OCI-LY7 (cell line): ENCODE measurements at regions not wholly inside any gene's neighbourhood (a gene's known extent, or its start where the extent isn't known, plus 50 kb on each side); places are given as distances from the start of the nearest gene placed in this dataset.

Experiments used
- BruUV-seq: library from RNA; stranded (reverse); fragments of 400-500 nt; replicated peaks from 2 replicates; lab custom pipeline; 2021; lab: Mats Ljungman, UMichigan
- CTCF ChIA-PET: fragments of 300-600 bp; sonication (Branson Sonifier 250); formaldehyde crosslinking; loops from one replicate; lab custom pipeline; 2022; ENCODE audit warnings: antibody characterized with exemption; ENCODE audit not compliant: unreplicated experiment; lab: Charles Lee
- POLR2A ChIA-PET: fragments of 300-600 bp; sonication (Branson Sonifier 250); formaldehyde crosslinking; loops from one replicate; lab custom pipeline; 2022; ENCODE audit warnings: antibody characterized with exemption; lab: Charles Lee
- DNase-seq: peaks from one replicate; pipeline ENCODE4 v3.0.0-alpha.2; 2015; ENCODE audit warnings: low spot score
- H2AFZ ChIP-seq: fragments of 200-600 bp; sonication (generic), shearing (Covaris generic); 2 replicates; pipeline ENCODE4 v1.6.1; 2014; ENCODE audit warnings: mild to moderate bottlenecking, antibody characterized with exemption, low read length, moderate library complexity
- H3K27ac ChIP-seq: fragments of 200-600 bp; sonication (generic); 2 replicates; pipeline ENCODE4 v1.5.1; 2014; ENCODE audit warnings: mixed run types, low read depth, mild to moderate bottlenecking, moderate library complexity, low read length, inconsistent platforms; ENCODE audit not compliant: poor library complexity, severe bottlenecking
- H3K36me3 ChIP-seq: fragments of 200-600 bp; sonication (generic); 2 replicates; pipeline ENCODE4 v1.6.1; 2014; ENCODE audit warnings: mild to moderate bottlenecking, antibody characterized with exemption, low read length, moderate library complexity, mixed read lengths; ENCODE audit not compliant: insufficient read depth
- H3K4me1 ChIP-seq: fragments of 200-600 bp; sonication (generic); 2 replicates; pipeline ENCODE4 v1.5.1; 2014; ENCODE audit warnings: mild to moderate bottlenecking, low read length; ENCODE audit not compliant: insufficient read depth, poor library complexity, severe bottlenecking
- H3K4me2 ChIP-seq: fragments of 200-600 bp; sonication (generic); 2 replicates; pipeline ENCODE4 v1.6.1; 2014; ENCODE audit warnings: mild to moderate bottlenecking, low read length
- H3K4me3 ChIP-seq: fragments of 200-600 bp; sonication (generic); 2 replicates; pipeline ENCODE4 v1.5.1; 2014; ENCODE audit warnings: mild to moderate bottlenecking, low read depth, low read length; ENCODE audit not compliant: poor library complexity, severe bottlenecking
- H3K79me2 ChIP-seq: fragments of 200-600 bp; sonication (generic); 2 replicates; pipeline ENCODE4 v1.6.1; 2016; ENCODE audit warnings: low read depth, mild to moderate bottlenecking, low read length, moderate library complexity, mixed read lengths; ENCODE audit not compliant: insufficient read depth
- H3K9me2 ChIP-seq: fragments of 200-600 bp; sonication (generic); 2 replicates; pipeline ENCODE4 v1.6.1; 2016; ENCODE audit warnings: mild to moderate bottlenecking, low read length, mixed read lengths; ENCODE audit not compliant: insufficient read depth
- H3K9me3 ChIP-seq: fragments of 200-600 bp; sonication (generic); 2 replicates; pipeline ENCODE4 v1.6.1; 2014; ENCODE audit warnings: mild to moderate bottlenecking, mixed run types, low read length, mixed read lengths
- H4K20me1 ChIP-seq: fragments of 200-600 bp; sonication (generic); 2 replicates; pipeline ENCODE4 v1.6.1; 2014; ENCODE audit warnings: mild to moderate bottlenecking, antibody characterized with exemption, low read length, moderate library complexity, mixed read lengths; ENCODE audit not compliant: insufficient read depth
- CTCF ChIP-seq: fragments of 200-600 bp; sonication (generic); conservative IDR thresholded peaks from 2 replicates; pipeline ENCODE4 v1.5.1; 2014; ENCODE audit warnings: mild to moderate bottlenecking, antibody characterized with exemption, low read length, moderate library complexity, mixed read lengths
- EZH2phosphoT487 ChIP-seq: fragments of 200-600 bp; sonication (generic); IDR thresholded peaks from 2 replicates; pipeline ENCODE4 v1.6.1; 2018; ENCODE audit warnings: low read depth, borderline replicate concordance, mild to moderate bottlenecking, mixed run types, antibody characterized with exemption, low read length, moderate library complexity, mixed read lengths
- intact Hi-C: fragments of 100-400 bp; cut with micrococcal nuclease; formaldehyde crosslinking; loops from one replicate; pipeline ENCODE4 v1.10.0; 2022; ENCODE audit not compliant: unreplicated experiment

- no TSS peak for BruUV-seq
- Histone ChIP-seq H3K9me3 (no peaks in the 10 kb centered on the region), H3K4me2 (no peak overlapping the region), H3K27ac (no peak overlapping the region), H3K9me2 (no peaks in the 10 kb centered on the region), H2AFZ (no peak overlapping the region), H3K79me2 (no peaks in the 10 kb centered on the region), H3K36me3 (no peaks in the 10 kb centered on the region), H3K4me3 (no peak overlapping the region), H3K4me1 (no peaks in the 10 kb centered on the region), H4K20me1 (no peaks in the 10 kb centered on the region)
- intact Hi-C loops = no loop called here
- ChIA-PET POLR2A (no interaction called here), CTCF (no interaction called here)
- no peak for DNase-seq
- no peak for TF ChIP-seq CTCF
- no peak for TF ChIP-seq EZH2phosphoT487
These were observed 241.7 kb upstream of the GBE1 start for GRCh38 chr3:82002986-82003642.

- Histone ChIP-seq H3K36me3 (no peaks in the 10 kb centered on the region), H3K27ac (no peak overlapping the region), H3K9me3 (no peaks in the 10 kb centered on the region), H3K4me2 (no peak overlapping the region), H2AFZ (no peak overlapping the region), H4K20me1 (no peaks in the 10 kb centered on the region), H3K79me2 (no peaks in the 10 kb centered on the region), H3K4me1 (no peaks in the 10 kb centered on the region), H3K9me2 (no peaks in the 10 kb centered on the region), H3K4me3 (no peak overlapping the region)
- ChIA-PET CTCF (no interaction called here), POLR2A (no interaction called here)
- DNase-seq = no peak
- TF ChIP-seq CTCF (no peak), EZH2phosphoT487 (no peak)
- no TSS peak for BruUV-seq
- intact Hi-C loops = no loop called here
These were observed 241.0 kb upstream of the GBE1 start for GRCh38 chr3:82002491-82002890.

- no peak overlapping the region for H3K4me3 ChIP-seq
- no TSS peak for BruUV-seq
- CTCF ChIA-PET = no interaction called here
- intact Hi-C loops = no loop called here
- TF ChIP-seq CTCF (no peak), EZH2phosphoT487 (no peak)
- no peaks in the 10 kb centered on the region for H4K20me1 ChIP-seq
- H2AFZ ChIP-seq = no peak overlapping the region
- no peaks in the 10 kb centered on the region for H3K9me2 ChIP-seq
- DNase-seq = no peak
- H3K27ac ChIP-seq = no peak overlapping the region
- no peak overlapping the region for H3K4me2 ChIP-seq
- no peaks in the 10 kb centered on the region for H3K9me3 ChIP-seq
- POLR2A ChIA-PET = no interaction called here
- no peaks in the 10 kb centered on the region for H3K4me1 ChIP-seq
- H3K36me3 ChIP-seq = no peaks in the 10 kb centered on the region
- no peaks in the 10 kb centered on the region for H3K79me2 ChIP-seq
These were observed 240.0 kb upstream of the GBE1 start for GRCh38 chr3:82001276-82001923.
